HG03139 (cell line): ENCODE measurements at regions not wholly inside any gene's neighbourhood (a gene's known extent, or its start where the extent isn't known, plus 50 kb on each side); places are given as distances from the start of the nearest gene placed in this dataset.
"Not testable (repeated sequence)": the region's sequence is repeated elsewhere in the genome, so short reads cannot be mapped to it uniquely, and the experiment has no call there.

Source experiments
- ATAC-seq: cut with Tn5 transposase; IDR thresholded peaks from one replicate; pipeline ENCODE4 v1.9.1; 2021; ENCODE audit not compliant: unreplicated experiment

- ATAC-seq, result no peak
Observed at GRCh38 chr5:104363567-104363966, 801.0 kb upstream of the NUDT12 start.

- no peak for ATAC-seq
Observed at GRCh38 chr5:104361932-104362331, 799.3 kb upstream of the NUDT12 start.

GRCh38 chr5:104355350-104355749 lies 792.8 kb upstream of the NUDT12 start:
- ATAC-seq, result no peak

- ATAC-seq, result no peak
Observed at GRCh38 chr5:104353371-104353770, 790.8 kb upstream of the NUDT12 start.

- no peak for ATAC-seq
Observed at GRCh38 chr5:104352954-104353353, 790.4 kb upstream of the NUDT12 start.

DNA sequence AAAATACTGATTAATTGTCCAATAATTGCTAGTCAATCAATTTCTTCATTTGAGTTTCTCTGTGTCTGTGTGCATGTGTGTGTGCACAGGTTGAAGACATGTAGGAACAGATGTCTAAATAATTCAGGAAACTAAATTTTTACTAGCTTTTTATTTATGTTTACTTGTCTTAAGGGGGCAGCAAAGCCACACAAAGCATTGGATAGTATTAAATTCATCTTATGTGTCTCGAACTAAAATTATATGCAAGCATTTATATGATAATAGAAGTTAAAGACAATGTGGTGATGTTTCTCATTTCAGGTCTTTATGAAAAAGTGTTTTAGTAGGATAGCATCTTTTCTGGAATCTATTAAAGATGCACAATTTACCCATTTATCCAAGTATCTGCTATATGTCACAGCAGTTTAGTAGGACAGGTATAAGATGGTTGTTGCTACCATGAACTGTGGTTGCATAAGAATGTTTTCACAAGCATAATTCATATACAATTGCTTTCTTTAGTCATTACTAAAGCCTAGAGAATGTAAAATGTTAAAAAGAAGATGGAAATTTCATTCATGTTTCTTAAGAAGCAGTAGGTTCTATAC lies 784.6 kb upstream of the NUDT12 start:
- ATAC-seq, result no peak

- ATAC-seq, result no peak
Observed at GRCh38 chr5:104345222-104346016, 782.8 kb upstream of the NUDT12 start.

GRCh38 chr5:104344809-104345208 lies 782.2 kb upstream of the NUDT12 start:
- no peak for ATAC-seq

DNA sequence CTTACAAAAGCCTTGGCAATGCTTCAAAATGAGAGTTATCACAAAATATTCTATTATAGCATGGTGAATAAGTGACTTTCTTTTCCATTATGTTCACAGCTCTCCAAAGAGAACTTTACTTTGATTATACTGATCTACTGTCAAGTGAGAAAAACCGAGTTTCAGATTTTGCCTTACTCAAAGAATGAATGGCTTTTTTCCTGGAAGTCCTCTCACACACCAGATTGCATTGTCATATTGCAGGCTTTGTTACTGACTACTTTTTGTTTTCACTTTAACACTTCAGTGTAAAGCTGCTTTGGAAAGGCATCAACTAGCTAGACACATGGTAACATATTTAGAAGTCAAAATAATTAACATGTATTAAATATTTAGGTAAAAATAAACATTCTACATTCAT lies 765.2 kb upstream of the NUDT12 start:
- no peak for ATAC-seq

DNA sequence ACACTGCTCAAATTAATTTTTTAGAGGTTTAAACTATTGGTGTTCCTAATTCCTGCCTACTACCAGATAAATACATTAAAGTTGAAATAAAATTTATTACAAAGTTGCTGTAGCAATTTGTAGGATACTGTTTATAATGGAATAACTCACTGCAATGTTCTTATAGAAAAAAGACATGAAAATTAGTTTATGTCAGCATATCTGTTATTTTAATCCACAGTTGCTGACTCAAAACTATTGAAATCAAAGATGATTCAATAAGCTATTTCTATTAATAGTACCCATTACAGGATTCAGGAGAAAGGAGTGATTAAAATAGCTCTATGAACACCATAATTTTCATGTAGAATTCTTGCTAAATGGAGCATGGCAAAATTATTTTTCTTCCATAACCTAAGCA lies 764.4 kb upstream of the NUDT12 start:
- no peak for ATAC-seq

DNA sequence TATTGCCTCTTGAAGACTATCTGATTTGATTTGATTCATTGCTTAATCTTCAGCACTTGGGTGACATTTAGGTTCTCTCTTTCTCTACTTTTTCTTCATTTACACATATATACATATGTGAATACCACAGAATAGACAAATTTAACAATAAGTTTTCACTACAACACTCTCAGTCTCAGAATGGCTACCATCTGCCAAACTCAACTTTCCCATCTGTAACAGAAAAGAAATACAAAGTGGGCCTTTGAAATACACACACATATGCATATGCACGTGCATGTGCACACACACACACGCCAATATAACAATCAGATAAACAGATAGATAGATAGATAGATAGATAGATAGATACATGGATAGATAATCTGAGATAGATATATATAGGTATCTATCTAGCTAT lies 762.8 kb upstream of the NUDT12 start:
- ATAC-seq, result no peak

DNA sequence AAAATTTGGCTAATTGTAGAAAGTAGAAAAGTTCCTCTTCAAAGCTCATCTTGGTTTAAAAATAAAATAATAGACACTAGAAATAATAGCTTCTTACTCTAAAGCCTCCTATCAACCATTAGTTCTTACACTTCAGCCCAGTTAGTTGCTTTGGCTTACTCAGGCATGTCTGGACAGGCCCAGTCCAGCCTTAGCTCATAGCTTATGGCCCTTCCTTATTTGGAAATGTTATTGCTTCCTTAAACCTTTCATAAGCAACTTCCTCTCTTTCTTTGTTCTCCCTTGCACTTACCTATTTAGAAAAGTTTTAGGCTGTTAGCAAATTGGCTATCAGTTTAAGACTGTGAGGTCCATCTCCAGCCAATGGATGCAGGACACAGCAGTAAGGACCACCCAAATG lies 754.1 kb upstream of the NUDT12 start:
- not testable (repeated sequence) for ATAC-seq

DNA sequence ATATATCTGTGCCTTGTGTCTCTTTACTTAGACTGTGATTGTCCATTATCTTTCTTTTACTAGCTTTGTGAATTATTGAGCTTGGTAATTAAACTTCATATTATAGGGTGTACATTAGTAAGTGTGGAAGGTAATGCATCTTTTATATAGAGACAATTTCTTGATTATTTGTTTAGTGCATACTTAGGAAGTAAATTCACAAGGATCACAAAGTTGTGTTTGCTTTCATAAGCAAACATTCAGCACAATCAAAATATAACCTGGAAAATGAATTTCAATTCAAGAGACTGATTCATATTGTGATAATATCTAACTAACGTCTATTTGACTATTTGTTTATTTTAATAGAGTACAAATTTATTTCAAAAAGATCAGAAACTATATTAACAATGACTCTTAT lies 749.9 kb upstream of the NUDT12 start:
- no peak for ATAC-seq

DNA sequence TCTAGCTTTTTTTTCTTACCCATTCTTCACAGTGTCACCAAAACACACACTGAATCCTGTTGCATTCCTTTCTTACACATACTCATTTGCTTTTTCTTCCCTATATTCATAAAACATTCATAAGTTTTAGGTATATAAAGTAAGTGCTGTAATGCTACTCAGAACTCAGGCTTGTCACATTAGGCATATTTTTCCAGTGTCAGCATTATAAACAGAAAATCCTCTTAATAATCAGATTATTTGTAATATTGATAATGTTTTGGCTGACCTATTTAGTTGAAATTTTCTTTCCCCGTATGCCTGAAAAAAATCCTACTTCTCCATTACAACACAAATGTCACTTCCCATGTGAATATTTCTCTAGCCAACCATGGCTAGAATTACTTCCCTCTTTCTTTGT lies 743.0 kb upstream of the NUDT12 start:
- no peak for ATAC-seq

GRCh38 chr5:104299998-104300706 lies 737.6 kb upstream of the NUDT12 start:
- no peak for ATAC-seq

- no peak for ATAC-seq
Observed at GRCh38 chr5:104298518-104298917, 735.9 kb upstream of the NUDT12 start.

- no peak for ATAC-seq
Observed at GRCh38 chr5:104297076-104297475, 734.5 kb upstream of the NUDT12 start.

DNA sequence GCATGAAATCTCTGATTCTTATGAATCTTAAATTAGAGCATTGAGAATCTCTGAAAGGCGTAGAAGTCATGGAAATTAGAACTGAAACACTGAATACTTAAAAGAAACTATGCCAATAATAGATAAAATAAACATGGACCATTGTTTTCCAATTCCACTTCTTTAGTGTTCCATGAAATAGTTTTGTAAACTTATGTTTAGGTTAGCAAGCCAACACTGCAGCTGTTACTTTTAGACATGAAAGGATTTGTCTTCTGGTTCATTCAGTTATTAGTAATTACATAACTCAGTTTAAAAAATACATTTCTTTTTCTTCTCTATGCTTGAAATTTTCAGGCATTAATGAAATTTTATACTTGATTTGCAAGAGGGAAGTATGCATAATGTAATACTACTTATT lies 733.4 kb upstream of the NUDT12 start:
- ATAC-seq, result no peak

- ATAC-seq, result no peak
Observed at GRCh38 chr5:104283136-104283535, 720.5 kb upstream of the NUDT12 start.

DNA sequence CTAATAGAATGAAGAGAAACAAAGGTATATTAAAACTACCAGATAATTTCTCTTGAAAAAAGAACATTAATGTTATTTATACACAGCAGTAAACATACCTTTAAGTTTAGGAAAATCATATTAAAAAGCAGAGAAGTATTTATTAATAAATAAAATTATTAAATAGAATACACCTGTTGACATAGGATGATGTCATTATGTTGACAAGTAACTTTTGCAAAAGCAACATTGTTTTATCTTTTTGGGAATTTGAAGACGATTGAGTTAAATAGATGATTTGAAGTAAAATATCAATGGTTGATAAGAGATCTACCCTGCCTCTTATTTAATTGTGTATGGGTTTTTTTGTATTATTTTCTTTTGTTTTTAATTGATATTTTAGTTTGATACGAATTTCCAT lies 711.1 kb upstream of the NUDT12 start:
- no peak for ATAC-seq

DNA sequence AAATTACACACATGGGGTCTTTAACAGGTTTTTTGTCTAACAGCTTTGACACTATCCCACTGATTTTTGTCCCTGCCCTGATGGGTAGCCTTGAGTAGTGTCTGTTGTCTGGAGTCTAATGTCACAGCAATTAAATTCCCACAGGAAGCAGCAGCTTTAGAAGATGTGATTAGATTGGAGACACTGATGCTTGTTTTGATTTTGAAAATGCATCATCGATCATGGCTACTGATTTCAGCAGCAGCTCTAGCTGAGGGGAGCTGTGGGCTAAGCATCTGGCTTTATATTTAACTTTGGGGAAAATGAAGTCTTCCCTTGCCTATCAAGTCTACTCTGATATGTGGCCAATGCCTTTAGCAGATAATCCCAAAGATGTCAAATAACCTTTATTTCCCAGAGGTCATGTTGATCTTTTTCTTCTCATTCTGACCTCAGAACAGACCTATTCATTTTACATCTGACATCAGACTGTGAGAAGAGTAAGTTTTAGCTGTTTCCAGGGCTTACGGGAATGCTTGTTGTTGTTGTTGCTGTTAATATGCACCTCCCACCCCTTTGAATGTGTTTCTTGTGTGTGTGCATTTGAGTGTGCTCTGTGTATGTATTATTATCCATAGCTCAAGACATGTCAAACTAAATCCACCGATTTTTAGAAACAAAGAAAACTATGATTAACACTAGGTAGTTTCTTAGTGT lies 704.9 kb upstream of the NUDT12 start:
- no peak for ATAC-seq

DNA sequence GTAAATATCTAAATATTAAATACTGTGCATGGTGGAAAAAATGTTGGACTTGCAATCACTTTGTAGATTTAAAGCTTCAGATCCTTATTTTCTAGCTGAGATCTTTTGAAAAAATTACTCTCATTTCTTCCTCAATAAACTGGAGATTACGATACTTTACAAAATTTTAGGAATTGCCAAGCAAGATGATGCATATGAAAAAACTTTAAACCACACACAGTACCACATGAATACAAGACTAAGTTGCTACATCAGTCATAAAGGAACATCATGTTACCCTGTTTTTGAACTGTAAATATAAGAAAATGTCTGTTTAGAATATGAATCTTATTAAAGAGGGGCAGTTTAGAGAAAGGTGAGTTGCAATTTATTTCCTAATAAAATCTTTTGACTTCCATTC lies 703.6 kb upstream of the NUDT12 start:
- no peak for ATAC-seq
